Activated CD8-positive, alpha-beta memory T cell treated with anti-CD3 and anti-CD28 coated beads, Interleukin-2, amount 10 ng/mL, durations not matched to agents 7 days and 5 days (primary cell): ENCODE measurements at regions not wholly inside any gene's neighbourhood (a gene's known extent, or its start where the extent isn't known, plus 50 kb on each side); places are given as distances from the start of the nearest gene placed in this dataset.
A peak's percentile ranks its signal among the peaks of the same experiment; 100 is the strongest.

Source experiments
- ATAC-seq: fragments of 150-1000 bp; cut with Tn5 transposase; one replicate; pipeline ENCODE4 v1.10.0; 2021; ENCODE audit warnings: moderate library complexity
- CTCF ChIA-PET: fragments of 350-600 bp; sonication (Branson Sonifier 250); formaldehyde crosslinking; loops from one replicate; lab custom pipeline; 2021; ENCODE audit warnings: antibody characterized with exemption; lab: Charles Lee
- DNase-seq: peaks from one replicate; pipeline ENCODE4 v3.0.0-alpha.2; 2020
- H3K27ac Mint-ChIP-seq: one replicate; pipeline ENCODE4 v1.8.0; 2021; ENCODE audit warnings: mild to moderate bottlenecking, mixed read lengths
- H3K27me3 Mint-ChIP-seq: one replicate; pipeline ENCODE4 v1.8.0; 2021; ENCODE audit warnings: mixed read lengths
- H3K36me3 Mint-ChIP-seq: one replicate; pipeline ENCODE4 v1.8.0; 2021; ENCODE audit warnings: mild to moderate bottlenecking, mixed read lengths
- H3K4me1 Mint-ChIP-seq: one replicate; pipeline ENCODE4 v1.8.0; 2021; ENCODE audit warnings: mixed read lengths
- H3K4me3 Mint-ChIP-seq: one replicate; pipeline ENCODE4 v1.8.0; 2021; ENCODE audit warnings: mild to moderate bottlenecking, moderate library complexity, mixed read lengths
- H3K9me3 Mint-ChIP-seq: one replicate; pipeline ENCODE4 v1.8.0; 2022; ENCODE audit warnings: low read depth, mixed read lengths

DNA sequence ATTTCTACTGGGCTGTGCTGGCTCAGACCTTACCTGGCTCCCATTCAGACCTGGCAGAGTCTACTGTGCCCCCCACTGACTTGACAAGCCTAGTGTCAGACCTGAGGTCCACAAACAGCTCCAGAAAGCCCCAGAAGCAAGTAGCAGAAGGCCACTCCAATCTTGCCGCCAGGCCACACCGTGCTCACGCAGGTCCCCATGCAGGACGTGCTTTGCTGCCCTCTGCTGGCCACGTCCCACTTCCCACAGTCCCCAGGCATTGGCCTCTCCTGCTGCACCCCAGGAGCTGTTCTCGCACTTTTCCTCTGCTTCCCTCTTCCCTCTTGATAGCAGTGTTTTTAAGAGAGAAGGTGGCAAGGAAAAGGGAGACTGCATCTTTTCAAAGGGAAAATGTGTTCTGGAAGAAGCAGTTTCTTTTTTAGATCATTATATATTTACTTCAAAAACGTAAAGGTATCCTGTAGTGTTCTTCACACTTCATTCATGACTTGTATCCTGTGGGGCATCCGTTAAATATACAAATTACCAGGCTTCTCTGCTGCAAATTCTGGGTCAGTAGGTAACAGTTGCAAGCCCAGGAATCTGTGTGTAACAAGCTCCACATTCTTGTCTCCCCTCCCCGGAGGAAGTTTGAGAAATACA, 81.4 kb upstream of the PAPOLG start:
- H3K27ac Mint-ChIP-seq = no peak overlapping the region
- no peaks in the 10 kb centered on the region for H3K9me3 Mint-ChIP-seq
- H3K4me1 Mint-ChIP-seq = peaks cover 20% of the 10 kb centered on the region
- no peak overlapping the region for H3K4me3 Mint-ChIP-seq
- H3K36me3 Mint-ChIP-seq = no peaks in the 10 kb centered on the region
- DNase-seq (peak; percentile 88), ATAC-seq (peak; percentile 99)
- H3K27me3 Mint-ChIP-seq = peaks cover 23% of the 10 kb centered on the region
- CTCF ChIA-PET = interaction anchor here (0.7 to 2.1 kb wide), 30 partner anchors 8 to 732 kb away, joined by 3 to 9 read pairs (median 4); no protein-coding TSS in a partner anchor

DNA sequence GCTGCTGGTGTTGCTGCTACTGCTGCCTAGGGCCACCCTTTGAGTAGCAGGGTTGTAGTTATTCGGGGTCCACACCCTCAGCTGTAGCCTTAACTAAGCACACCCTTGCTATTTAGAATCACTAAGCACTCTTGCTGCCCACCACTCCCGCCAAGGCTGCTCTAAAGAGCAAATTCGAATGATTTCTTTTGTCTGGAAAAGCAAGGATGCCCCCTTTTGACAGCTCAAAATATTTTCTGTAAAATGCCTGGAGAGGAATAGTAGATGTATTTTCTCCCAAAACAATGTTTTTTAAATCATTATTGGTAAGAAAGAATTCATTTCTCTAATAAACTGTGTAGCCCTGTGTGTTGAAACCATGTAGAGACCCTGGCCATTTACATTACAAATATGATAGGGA, 80.8 kb upstream of the PAPOLG start:
- DNase-seq = no peak
- Mint-ChIP-seq H3K9me3 (no peaks in the 10 kb centered on the region), H3K4me3 (no peak overlapping the region), H3K36me3 (no peaks in the 10 kb centered on the region), H3K27ac (no peak overlapping the region), H3K4me1 (peaks cover 21% of the 10 kb centered on the region), H3K27me3 (peaks cover 26% of the 10 kb centered on the region)
- no peak for ATAC-seq
- CTCF ChIA-PET = interaction anchor here (0.8 to 2.1 kb wide), 22 partner anchors 9 to 159 kb away, joined by 3 to 9 read pairs (median 4); no protein-coding TSS in a partner anchor

DNA sequence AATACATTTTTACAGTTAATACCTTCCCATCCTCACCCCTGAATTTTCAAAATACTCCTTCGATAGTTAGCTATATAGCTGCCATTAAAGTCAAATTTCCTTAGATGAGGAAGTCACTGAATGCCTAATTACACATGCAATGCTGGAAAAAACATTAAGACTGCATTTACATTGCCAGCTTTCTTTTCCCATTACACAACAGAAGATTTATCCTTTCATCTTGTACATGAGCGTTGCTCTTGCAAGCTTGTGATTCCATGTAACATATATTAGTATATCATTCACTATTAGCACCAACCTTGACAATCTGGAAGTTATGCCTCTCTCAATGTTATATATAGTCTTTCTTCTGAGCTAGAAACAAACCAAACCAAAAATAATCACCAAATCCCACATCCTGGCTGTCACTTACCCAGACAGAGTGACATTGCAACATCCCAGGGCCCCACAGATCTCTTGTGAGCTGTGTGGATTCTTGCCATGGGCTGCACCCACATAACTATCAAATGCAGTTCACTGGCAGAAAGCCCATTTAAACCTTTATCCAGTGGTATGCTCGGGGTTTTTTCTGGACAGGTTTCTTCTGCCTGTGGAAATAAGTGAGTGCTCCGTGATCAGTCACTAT, 79.2 kb upstream of the PAPOLG start:
- Mint-ChIP-seq H3K27me3 (peaks cover 25% of the 10 kb centered on the region), H3K9me3 (no peaks in the 10 kb centered on the region), H3K36me3 (no peaks in the 10 kb centered on the region), H3K4me3 (no peak overlapping the region), H3K27ac (no peak overlapping the region), H3K4me1 (peaks cover 21% of the 10 kb centered on the region)
- DNase-seq (no peak), ATAC-seq (no peak)
- CTCF ChIA-PET = interaction anchor here (0.7 to 1.5 kb wide), 2 partner anchors 9 to 322 kb away, joined by 3 to 4 read pairs; no protein-coding TSS in a partner anchor

DNA sequence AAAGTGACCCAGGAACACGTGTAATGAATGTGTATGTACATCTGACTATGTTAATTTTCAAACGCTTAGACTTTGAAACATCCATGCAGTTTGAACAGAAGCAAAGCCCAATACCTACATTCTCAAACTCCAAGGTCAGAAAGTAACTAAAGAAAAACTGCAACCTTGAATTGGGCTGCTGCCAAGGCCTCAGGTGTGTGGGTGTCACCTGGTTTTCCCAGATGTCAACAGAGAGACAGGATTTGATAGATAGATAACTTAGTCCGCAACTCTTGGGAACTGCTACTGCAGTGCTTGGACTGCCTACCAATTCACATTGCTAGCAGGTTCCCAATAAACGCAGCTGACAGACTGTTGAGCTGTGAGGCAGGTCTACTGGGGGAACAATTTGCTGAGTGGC, 78.7 kb upstream of the PAPOLG start:
- Mint-ChIP-seq H3K4me1 (peaks cover 21% of the 10 kb centered on the region), H3K36me3 (no peaks in the 10 kb centered on the region), H3K4me3 (no peak overlapping the region), H3K27ac (no peak overlapping the region), H3K9me3 (no peaks in the 10 kb centered on the region), H3K27me3 (peaks cover 23% of the 10 kb centered on the region)
- ATAC-seq = no peak
- no peak for DNase-seq
- CTCF ChIA-PET = no interaction called here

DNA sequence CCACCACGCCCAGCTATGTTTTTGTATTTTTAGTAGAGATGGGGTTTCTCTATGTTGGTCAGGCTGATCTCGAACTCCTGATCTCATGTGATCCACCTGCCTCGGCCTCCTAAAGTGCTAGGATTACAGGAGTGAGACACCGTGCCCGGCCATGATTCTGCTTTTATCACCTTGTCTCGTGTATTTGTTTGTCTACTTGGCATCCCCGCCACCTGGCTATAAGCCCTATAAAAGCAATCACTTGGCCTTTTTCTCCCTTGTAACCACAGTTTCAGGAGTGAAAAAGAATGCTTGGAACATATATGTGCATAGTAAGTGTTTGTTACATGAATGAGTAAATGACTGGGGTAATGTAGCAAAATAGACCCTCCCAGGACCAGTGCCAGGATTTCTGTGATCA, 77.5 kb upstream of the PAPOLG start:
- Mint-ChIP-seq H3K36me3 (no peaks in the 10 kb centered on the region), H3K27ac (no peak overlapping the region), H3K4me3 (no peak overlapping the region), H3K4me1 (peaks cover 21% of the 10 kb centered on the region), H3K9me3 (no peaks in the 10 kb centered on the region), H3K27me3 (peaks cover 23% of the 10 kb centered on the region)
- DNase-seq (no peak), ATAC-seq (no peak)
- CTCF ChIA-PET = no interaction called here

DNA sequence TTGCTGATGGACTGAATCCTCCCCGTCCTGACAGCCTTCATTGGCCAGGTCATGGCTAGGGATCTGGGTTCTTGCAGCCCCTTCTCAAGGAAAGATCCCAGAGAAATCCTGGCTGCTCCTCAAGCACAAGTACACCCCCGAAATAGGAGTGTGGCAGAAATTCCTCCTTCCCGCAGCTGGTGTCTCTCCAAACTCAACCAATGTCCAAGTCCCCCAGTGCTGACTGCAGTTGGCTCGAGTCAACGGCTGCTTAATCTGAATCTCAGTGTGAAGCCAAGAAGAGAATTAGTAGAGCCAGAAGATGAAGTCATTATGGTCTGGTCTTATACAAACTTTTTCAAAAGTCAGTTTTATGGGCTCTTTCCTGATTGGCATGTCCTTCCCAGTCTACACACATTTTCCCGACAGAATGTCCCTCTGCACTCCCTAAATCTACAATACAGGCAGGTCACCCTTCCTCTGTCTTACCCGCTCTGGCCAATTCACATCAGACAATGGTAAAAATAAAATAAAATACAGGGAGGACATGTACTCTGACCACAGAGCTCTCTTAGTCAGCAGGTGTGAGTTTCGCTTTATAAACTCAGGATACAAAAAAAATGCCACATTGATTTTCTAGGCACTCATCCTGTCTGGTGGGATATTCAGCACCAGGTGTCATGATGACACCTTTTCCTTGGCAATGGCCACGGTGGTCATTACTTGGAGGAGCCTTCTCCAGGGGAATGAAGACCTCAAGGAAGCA, 76.9 kb upstream of the PAPOLG start:
- Mint-ChIP-seq H3K4me1 (peaks cover 21% of the 10 kb centered on the region), H3K9me3 (no peaks in the 10 kb centered on the region), H3K4me3 (no peak overlapping the region), H3K27me3 (peaks cover 23% of the 10 kb centered on the region), H3K27ac (no peak overlapping the region), H3K36me3 (no peaks in the 10 kb centered on the region)
- DNase-seq = no peak
- ATAC-seq = no peak
- CTCF ChIA-PET = no interaction called here

DNA sequence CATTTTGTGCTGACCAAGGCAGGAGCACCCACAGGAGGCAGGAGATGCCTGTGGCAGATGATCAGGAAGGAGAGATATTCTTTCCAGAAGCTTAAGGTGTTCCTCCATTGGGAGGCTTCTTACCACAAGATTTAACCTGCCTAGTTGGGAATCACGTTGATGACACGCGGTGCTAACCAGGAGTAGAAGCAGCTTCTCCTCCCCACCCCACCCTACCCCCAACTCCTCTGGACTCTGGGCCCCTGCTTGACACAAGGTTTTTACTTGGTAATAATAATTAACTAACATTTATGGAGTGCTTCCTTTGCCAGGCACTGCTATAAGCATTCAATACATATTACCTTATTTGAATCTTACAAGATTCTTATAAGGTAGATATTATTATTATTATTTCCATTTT, 62.5 kb upstream of the PAPOLG start:
- CTCF ChIA-PET = no interaction called here

DNA sequence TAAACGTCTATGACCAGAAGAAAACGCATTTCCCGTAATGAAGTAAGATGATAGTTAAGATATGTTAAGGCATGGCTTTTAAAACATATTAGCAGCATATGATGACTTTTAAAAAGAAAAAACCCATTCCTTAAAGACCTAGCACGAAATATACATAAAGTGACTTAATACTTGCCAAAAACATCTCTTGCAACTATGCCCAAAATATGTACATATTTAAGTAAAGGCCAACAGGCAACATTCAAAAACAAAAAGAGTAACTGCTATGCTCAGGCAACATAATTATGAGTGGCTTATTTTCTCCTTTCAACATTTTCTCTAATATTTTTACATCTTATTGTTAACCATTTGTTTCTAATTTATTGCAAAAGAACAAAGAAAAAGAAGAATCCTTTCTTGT, 60.3 kb upstream of the PAPOLG start:
- H3K27ac Mint-ChIP-seq = no peak overlapping the region
- no peak overlapping the region for H3K4me3 Mint-ChIP-seq
- no peaks in the 10 kb centered on the region for H3K9me3 Mint-ChIP-seq
- no peaks in the 10 kb centered on the region for H3K36me3 Mint-ChIP-seq
- DNase-seq = no peak
- no peak for ATAC-seq
- H3K4me1 Mint-ChIP-seq = no peaks in the 10 kb centered on the region
- peaks cover 4% of the 10 kb centered on the region for H3K27me3 Mint-ChIP-seq
- CTCF ChIA-PET = interaction anchor here (1.0 to 1.1 kb wide), 2 partner anchors 12 to 22 kb away, joined by 3 to 4 read pairs; no protein-coding TSS in a partner anchor

More for the DNA sequence above, 62.5 kb upstream of the PAPOLG start:
- Mint-ChIP-seq H3K4me1 (no peaks in the 10 kb centered on the region), H3K27me3 (peaks cover 4% of the 10 kb centered on the region), H3K9me3 (no peaks in the 10 kb centered on the region), H3K27ac (no peak overlapping the region), H3K36me3 (no peaks in the 10 kb centered on the region), H3K4me3 (no peak overlapping the region)
- no peak for DNase-seq
- ATAC-seq = no peak

DNA sequence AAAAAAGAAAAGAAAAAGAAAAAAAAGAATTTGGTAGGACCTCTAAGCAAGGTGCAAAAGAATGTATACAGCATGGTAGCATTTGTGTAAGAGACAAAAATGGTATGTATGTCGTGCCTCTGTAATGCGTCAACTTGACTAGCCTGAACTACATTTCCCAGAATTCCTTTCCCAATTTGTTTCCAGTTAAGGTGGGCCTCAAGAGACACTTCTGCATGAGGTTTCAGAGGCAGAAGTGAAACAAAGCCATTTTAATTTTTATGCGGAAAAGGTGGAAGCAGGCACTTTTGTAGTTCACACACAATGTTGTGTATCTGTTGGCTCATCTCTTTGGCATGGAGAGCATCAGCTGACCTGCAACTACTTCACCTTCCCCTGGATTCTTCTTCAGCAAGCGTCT, 56.5 kb upstream of the PAPOLG start:
- H3K4me1 Mint-ChIP-seq = no peaks in the 10 kb centered on the region
- no peak overlapping the region for H3K4me3 Mint-ChIP-seq
- no peaks in the 10 kb centered on the region for H3K9me3 Mint-ChIP-seq
- no peak overlapping the region for H3K27ac Mint-ChIP-seq
- H3K36me3 Mint-ChIP-seq = no peaks in the 10 kb centered on the region
- DNase-seq (no peak), ATAC-seq (no peak)
- CTCF ChIA-PET = no interaction called here
- peaks cover 4% of the 10 kb centered on the region for H3K27me3 Mint-ChIP-seq

DNA sequence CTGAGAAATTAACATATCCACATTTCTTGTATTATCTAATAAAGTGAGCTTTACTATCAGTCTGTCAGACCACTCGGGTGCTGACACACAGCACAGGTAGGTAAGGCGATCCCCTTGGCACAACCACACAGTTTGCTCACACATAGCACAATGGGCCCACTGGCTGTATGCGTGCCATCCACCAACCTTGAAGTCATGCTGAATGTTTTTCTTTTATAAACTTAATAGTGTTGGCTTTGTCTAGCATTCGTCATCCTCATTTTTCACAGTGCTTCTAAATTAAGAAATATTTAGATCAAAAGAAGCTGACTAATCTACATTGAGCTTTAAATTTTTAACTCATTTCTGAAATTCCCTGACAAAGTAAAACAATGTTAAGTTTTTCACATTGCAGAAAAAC, 50.0 kb upstream of the PAPOLG start:
- no peak for ATAC-seq
- Mint-ChIP-seq H3K27me3 (peaks cover 8% of the 10 kb centered on the region), H3K9me3 (no peaks in the 10 kb centered on the region), H3K36me3 (no peaks in the 10 kb centered on the region), H3K4me3 (no peak overlapping the region), H3K4me1 (no peaks in the 10 kb centered on the region), H3K27ac (no peak overlapping the region)
- DNase-seq = no peak
- CTCF ChIA-PET = interaction anchor here (0.9 to 5.9 kb wide), 4 partner anchors 32 to 293 kb away, joined by 3 to 61 read pairs (median 4); no protein-coding TSS in a partner anchor
